Sigmoid colon (tissue), 6 donors: ENCODE measurements at regions not wholly inside any gene's neighbourhood (a gene's known extent, or its start where the extent isn't known, plus 50 kb on each side); places are given as distances from the start of the nearest gene placed in this dataset.
"Not testable (repeated sequence)": the region's sequence is repeated elsewhere in the genome, so short reads cannot be mapped to it uniquely, and the experiment has no call there.

ENCODE experiments used
- DNase-seq: peaks from one replicate; pipeline ENCODE4 v3.0.0-alpha.2; 2019
- H3K27ac ChIP-seq, 4 donors: fragments of 200-600 bp; sonication (generic); one replicate each; pipeline ENCODE4 v1.5.1; 2016 to 2019; ENCODE audit warnings: mild to moderate bottlenecking in 1 of 4
- H3K27me3 ChIP-seq, 3 donors: fragments of 200-600 bp; sonication (generic); one replicate each; pipeline ENCODE4 v1.5.1; 2019; ENCODE audit warnings: mild to moderate bottlenecking in 1 of 3
- H3K36me3 ChIP-seq, 4 donors: fragments of 200-600 bp; sonication (generic); one replicate each; pipeline ENCODE4 v1.5.1; 2016 to 2019
- H3K4me1 ChIP-seq, 4 donors: fragments of 200-600 bp; sonication (generic); one replicate each; pipeline ENCODE4 v1.5.1; 2017 to 2019
- H3K4me3 ChIP-seq, 4 donors: fragments of 200-600 bp; sonication (generic); one replicate each; pipeline ENCODE4 v1.5.1; 2017 to 2019; ENCODE audit warnings: mild to moderate bottlenecking in 2 of 4, moderate library complexity in 1 of 4
- H3K9me3 ChIP-seq, 4 donors: fragments of 200-600 bp in 3 of 4; sonication (generic) in 3 of 4; one replicate each; pipeline versions ENCODE4 v1.5.1 to v1.6.1; 2013 to 2019
- EP300 ChIP-seq, 4 donors: sonication (generic); formaldehyde crosslinking; IDR thresholded peaks; one replicate each; pipeline ENCODE4 v1.6.1; 2017; ENCODE audit warnings: antibody characterized with exemption in 4 of 4
- POLR2A ChIP-seq, 2 donors: fragments of 450-650 bp; IDR thresholded peaks; one replicate each; pipeline ENCODE4 v1.6.1; 2016; ENCODE audit warnings: antibody characterized with exemption in 2 of 2, mild to moderate bottlenecking in 2 of 2, moderate library complexity in 2 of 2
- POLR2AphosphoS5 ChIP-seq, 4 donors: sonication (generic); formaldehyde crosslinking; IDR thresholded peaks; one replicate each; pipeline ENCODE4 v1.6.1; 2017; ENCODE audit warnings: antibody characterized with exemption in 4 of 4
- WGBS, 2 donors: extraction: QIAGEN DNeasy Blood & Tissue Kit; methylation state at CpG; one replicate each; pipeline ENCODE4 v1.1.7; 2013; 5-methylcytosine and 5-hydroxymethylcytosine counted together
- intact Hi-C: fragments of 100-400 bp; cut with DNase I; formaldehyde crosslinking; loops from one replicate; pipeline ENCODE4 v1.15.1; 2023
- TF ChIP-seq, protein P1 (sequence below), 4 experiments: fragments of 450-650 bp in 3 of 4; fragments of 200-600 bp in 1 of 4; IDR thresholded peaks; one replicate each; pipeline ENCODE4 v1.5.1; 2016 to 2019; ENCODE audit warnings: antibody characterized with exemption in 4 of 4, mild to moderate bottlenecking in 3 of 4, moderate library complexity in 2 of 4
- donor health status: healthy with polysubstance abuse.
- donor health status: healthy.

- WGBS, 2 donors: 85 to 89% methylated on average over 2 of the region's 2 CpGs
- Histone ChIP-seq H3K4me1 (no peaks in the 10 kb centered on the region), H3K9me3 (no peaks in the 10 kb centered on the region), H3K27me3 (no peaks in the 10 kb centered on the region), H3K27ac (no peak overlapping the region), H3K36me3 (no peaks in the 10 kb centered on the region), H3K4me3 (no peak overlapping the region)
- intact Hi-C loops: no loop called here
- no peak for DNase-seq
- no peak for TF ChIP-seq EP300 (IDR thresholded peaks at IDR 0.05)
- no peak for TF ChIP-seq POLR2A (IDR thresholded peaks at IDR 0.05)
- TF ChIP-seq POLR2AphosphoS5 (IDR thresholded peaks at IDR 0.05): no peak
- TF ChIP-seq, protein P1, sequence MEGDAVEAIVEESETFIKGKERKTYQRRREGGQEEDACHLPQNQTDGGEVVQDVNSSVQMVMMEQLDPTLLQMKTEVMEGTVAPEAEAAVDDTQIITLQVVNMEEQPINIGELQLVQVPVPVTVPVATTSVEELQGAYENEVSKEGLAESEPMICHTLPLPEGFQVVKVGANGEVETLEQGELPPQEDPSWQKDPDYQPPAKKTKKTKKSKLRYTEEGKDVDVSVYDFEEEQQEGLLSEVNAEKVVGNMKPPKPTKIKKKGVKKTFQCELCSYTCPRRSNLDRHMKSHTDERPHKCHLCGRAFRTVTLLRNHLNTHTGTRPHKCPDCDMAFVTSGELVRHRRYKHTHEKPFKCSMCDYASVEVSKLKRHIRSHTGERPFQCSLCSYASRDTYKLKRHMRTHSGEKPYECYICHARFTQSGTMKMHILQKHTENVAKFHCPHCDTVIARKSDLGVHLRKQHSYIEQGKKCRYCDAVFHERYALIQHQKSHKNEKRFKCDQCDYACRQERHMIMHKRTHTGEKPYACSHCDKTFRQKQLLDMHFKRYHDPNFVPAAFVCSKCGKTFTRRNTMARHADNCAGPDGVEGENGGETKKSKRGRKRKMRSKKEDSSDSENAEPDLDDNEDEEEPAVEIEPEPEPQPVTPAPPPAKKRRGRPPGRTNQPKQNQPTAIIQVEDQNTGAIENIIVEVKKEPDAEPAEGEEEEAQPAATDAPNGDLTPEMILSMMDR (IDR thresholded peaks at IDR 0.05): no peak
Observed at GRCh38 chr4:4655011-4655410, 113.2 kb upstream of the STX18 start.

GRCh38 chr4:4651811-4652755 is 110.2 kb upstream of the STX18 start:
- Histone ChIP-seq H3K9me3 (no peaks in the 10 kb centered on the region), H3K27ac (no peak overlapping the region), H3K27me3 (no peaks in the 10 kb centered on the region), H3K4me3 (no peak overlapping the region), H3K36me3 (no peaks in the 10 kb centered on the region), H3K4me1 (no peaks in the 10 kb centered on the region)
- intact Hi-C loops: no loop called here
- TF ChIP-seq, protein P1 (IDR thresholded peaks at IDR 0.05): no peak
- TF ChIP-seq EP300 (IDR thresholded peaks at IDR 0.05): no peak
- TF ChIP-seq POLR2AphosphoS5 (IDR thresholded peaks at IDR 0.05): no peak
- no peak for TF ChIP-seq POLR2A (IDR thresholded peaks at IDR 0.05)
- DNase-seq: no peak
- WGBS, 2 donors: 92 to 95% methylated on average over 12 of the region's 12 CpGs

DNA sequence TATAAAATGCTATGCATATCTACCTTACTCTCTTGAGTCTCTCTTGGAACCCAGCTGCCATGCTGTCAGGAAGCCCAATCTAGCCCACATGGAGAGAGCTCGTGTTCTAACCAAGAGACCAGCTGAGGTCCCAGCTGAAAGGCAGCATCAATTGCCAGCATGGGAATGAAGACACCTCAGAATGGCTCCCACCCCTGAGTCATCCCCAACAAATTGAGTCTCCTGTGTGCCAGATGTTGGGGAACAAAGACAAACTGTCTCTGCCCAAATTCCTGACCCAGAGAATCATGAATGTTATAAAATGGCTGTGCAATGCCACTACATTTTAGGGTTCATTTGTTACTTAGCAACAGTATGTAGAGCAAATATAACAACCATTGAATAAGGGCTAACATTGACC is 105.2 kb upstream of the STX18 start:
- Histone ChIP-seq H3K27me3 (no peaks in the 10 kb centered on the region), H3K4me3 (no peak overlapping the region), H3K9me3 (no peaks in the 10 kb centered on the region), H3K4me1 (no peaks in the 10 kb centered on the region), H3K27ac (no peak overlapping the region), H3K36me3 (no peaks in the 10 kb centered on the region)
- DNase-seq: no peak
- intact Hi-C loops: no loop called here
- 93 to 97% methylated on average over 1 of the region's 1 CpG for WGBS, 2 donors
- TF ChIP-seq, protein P1 (IDR thresholded peaks at IDR 0.05): no peak
- TF ChIP-seq POLR2A (IDR thresholded peaks at IDR 0.05) (no peak), EP300 (IDR thresholded peaks at IDR 0.05) (no peak), POLR2AphosphoS5 (IDR thresholded peaks at IDR 0.05) (no peak)

- no peak for DNase-seq
- Histone ChIP-seq H3K4me3 (no peak overlapping the region), H3K27ac (no peak overlapping the region), H3K4me1 (no peaks in the 10 kb centered on the region), H3K9me3 (no peaks in the 10 kb centered on the region), H3K36me3 (no peaks in the 10 kb centered on the region), H3K27me3 (no peaks in the 10 kb centered on the region)
- TF ChIP-seq POLR2A (IDR thresholded peaks at IDR 0.05) (no peak), EP300 (IDR thresholded peaks at IDR 0.05) (no peak), POLR2AphosphoS5 (IDR thresholded peaks at IDR 0.05) (no peak)
- TF ChIP-seq, protein P1 (IDR thresholded peaks at IDR 0.05): no peak
- 94% methylated on average over 3 of the region's 3 CpGs for WGBS, 2 donors
- intact Hi-C loops: no loop called here
Observed at GRCh38 chr4:4645743-4646142, 103.9 kb upstream of the STX18 start.

GRCh38 chr4:4644277-4644676 is 102.4 kb upstream of the STX18 start:
- intact Hi-C loops, DNase-seq, H3K36me3 ChIP-seq, H3K9me3 ChIP-seq, H3K4me3 ChIP-seq, H3K27me3 ChIP-seq, H3K27ac ChIP-seq, H3K4me1 ChIP-seq: not testable (repeated sequence)
- 92 to 95% methylated on average over 5 of the region's 5 CpGs for WGBS, 2 donors

DNA sequence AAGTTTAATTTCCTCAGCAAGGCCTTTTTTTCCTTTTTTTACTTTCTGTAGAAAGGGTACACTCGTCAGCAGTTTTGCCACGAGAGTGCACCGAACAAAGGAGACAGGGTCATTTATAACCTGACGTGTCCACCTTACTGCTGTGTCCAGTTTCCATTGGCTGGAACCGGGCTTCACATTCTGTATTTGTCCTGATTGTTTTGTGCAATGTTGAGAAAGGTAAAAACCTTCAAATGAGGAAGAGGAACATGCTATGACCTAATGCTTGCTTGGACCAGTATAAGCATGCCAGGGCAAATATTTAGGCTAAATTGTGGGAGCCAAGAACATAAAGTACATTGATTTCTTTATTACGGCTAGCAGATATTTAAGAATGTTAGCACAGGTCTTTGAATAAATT is 101.9 kb upstream of the STX18 start:
- H3K9me3 ChIP-seq, H3K36me3 ChIP-seq, DNase-seq, H3K27me3 ChIP-seq, H3K27ac ChIP-seq, intact Hi-C loops, H3K4me1 ChIP-seq, H3K4me3 ChIP-seq: not testable (repeated sequence)
- 91 to 93% methylated on average over 6 of the region's 6 CpGs for WGBS, 2 donors
